SH-SY5Y (cell line): ENCODE measurements at regions not wholly inside any gene's neighbourhood (a gene's known extent, or its start where the extent isn't known, plus 50 kb on each side); places are given as distances from the start of the nearest gene placed in this dataset.

ENCODE experiments used
- GATA2 ChIP-seq: IDR thresholded peaks from 2 replicates; pipeline ENCODE4 v1.6.1; 2011; ENCODE audit warnings: mild to moderate bottlenecking, low read depth, low read length
- GATA3 ChIP-seq: IDR thresholded peaks from 2 replicates; pipeline ENCODE4 v1.6.1; 2011; ENCODE audit warnings: low read depth, mild to moderate bottlenecking, low read length, moderate library complexity

- TF ChIP-seq GATA3, result no peak
- TF ChIP-seq GATA2, result no peak
Observed at GRCh38 chr10:78991187-78991586, 77.6 kb upstream of the ZMIZ1 start.
